Mesothelial cell of epicardium (in vitro differentiated cells): ENCODE measurements at regions not wholly inside any gene's neighbourhood (a gene's known extent, or its start where the extent isn't known, plus 50 kb on each side); places are given as distances from the start of the nearest gene placed in this dataset.

ENCODE experiments used
- DNase-seq, 2 experiments: peaks; one replicate each; pipeline ENCODE4 v3.0.0; 2021; ENCODE audit warnings: low spot score in 2 of 2; ENCODE audit not compliant: unreplicated experiment in 2 of 2
- H3K27ac Mint-ChIP-seq: 2 replicates; pipeline ENCODE4 v1.8.0; 2021; ENCODE audit warnings: mixed read lengths
- H3K27me3 Mint-ChIP-seq: 2 replicates; pipeline ENCODE4 v1.8.0; 2021; ENCODE audit warnings: low read depth, mixed read lengths
- H3K36me3 Mint-ChIP-seq: 2 replicates; pipeline ENCODE4 v1.8.0; 2021; ENCODE audit warnings: mixed read lengths
- H3K4me1 Mint-ChIP-seq: 2 replicates; pipeline ENCODE4 v1.8.0; 2021; ENCODE audit warnings: mixed read lengths
- H3K4me3 Mint-ChIP-seq: 2 replicates; pipeline ENCODE4 v1.8.0; 2021; ENCODE audit warnings: mild to moderate bottlenecking, moderate library complexity, mixed read lengths
- H3K9me3 Mint-ChIP-seq: 2 replicates; pipeline ENCODE4 v1.8.0; 2021; ENCODE audit warnings: mixed read lengths
- CTCF ChIP-seq: fragments of 200-600 bp; sonication (generic); IDR thresholded peaks from one replicate; pipeline ENCODE4 v1.5.0; 2021; ENCODE audit warnings: antibody characterized with exemption; ENCODE audit not compliant: unreplicated experiment

- Mint-ChIP-seq H3K4me3 (no peak overlapping the region), H3K27ac (peak overlapping the region; percentile 58), H3K9me3 (peaks cover 20% of the 10 kb centered on the region), H3K4me1 (peaks cover 23% of the 10 kb centered on the region), H3K27me3 (no peaks in the 10 kb centered on the region), H3K36me3 (peaks cover 11% of the 10 kb centered on the region)
- no peak for TF ChIP-seq CTCF
- DNase-seq = no peak
Observed at GRCh38 chr12:43131301-43131700, 420.7 kb downstream of the ADAMTS20 start.

GRCh38 chr12:43127886-43128549, 424.0 kb downstream of the ADAMTS20 start:
- Mint-ChIP-seq H3K27me3 (no peaks in the 10 kb centered on the region), H3K9me3 (peaks cover 4% of the 10 kb centered on the region), H3K36me3 (no peaks in the 10 kb centered on the region), H3K4me1 (peaks cover 27% of the 10 kb centered on the region), H3K4me3 (no peak overlapping the region), H3K27ac (no peak overlapping the region)
- DNase-seq = no peak
- no peak for TF ChIP-seq CTCF

GRCh38 chr12:43126652-43127375, 425.2 kb downstream of the ADAMTS20 start:
- Mint-ChIP-seq H3K4me3 (no peak overlapping the region), H3K36me3 (no peaks in the 10 kb centered on the region), H3K27me3 (no peaks in the 10 kb centered on the region), H3K9me3 (peaks cover 4% of the 10 kb centered on the region), H3K4me1 (peaks cover 19% of the 10 kb centered on the region), H3K27ac (no peak overlapping the region)
- DNase-seq = no peak
- TF ChIP-seq CTCF = no peak

- Mint-ChIP-seq H3K27me3 (no peaks in the 10 kb centered on the region), H3K36me3 (no peaks in the 10 kb centered on the region), H3K27ac (no peak overlapping the region), H3K9me3 (peaks cover 4% of the 10 kb centered on the region), H3K4me1 (peaks cover 16% of the 10 kb centered on the region), H3K4me3 (no peak overlapping the region)
- DNase-seq = no peak
- TF ChIP-seq CTCF = no peak
Observed at GRCh38 chr12:43123461-43123860, 428.5 kb downstream of the ADAMTS20 start.

- Mint-ChIP-seq H3K27ac (peak overlapping the region; percentile 75), H3K36me3 (no peaks in the 10 kb centered on the region), H3K27me3 (no peaks in the 10 kb centered on the region), H3K9me3 (peaks cover 10% of the 10 kb centered on the region), H3K4me3 (no peak overlapping the region), H3K4me1 (peaks cover 15% of the 10 kb centered on the region)
- no peak for TF ChIP-seq CTCF
- no peak for DNase-seq
Observed at GRCh38 chr12:43120150-43120549, 431.9 kb downstream of the ADAMTS20 start.
